Activated CD8-positive, alpha-beta T cell treated with anti-CD3 and anti-CD28 coated beads, Interleukin-2, amount 10 ng/mL, durations not matched to agents 7 days and 5 days (primary cell): ENCODE measurements at regions not wholly inside any gene's neighbourhood (a gene's known extent, or its start where the extent isn't known, plus 50 kb on each side); places are given as distances from the start of the nearest gene placed in this dataset.
"Not testable (repeated sequence)": the region's sequence is repeated elsewhere in the genome, so short reads cannot be mapped to it uniquely, and the experiment has no call there.

Experiments
- ATAC-seq: fragments of 150-1000 bp; cut with Tn5 transposase; one replicate; pipeline ENCODE4 v1.10.0; 2021; ENCODE audit warnings: moderate library complexity
- CTCF ChIA-PET: fragments of 350-600 bp; sonication (Branson Sonifier 250); formaldehyde crosslinking; loops from one replicate; lab custom pipeline; 2021; ENCODE audit warnings: antibody characterized with exemption; lab: Charles Lee
- POLR2A ChIA-PET: fragments of 350-600 bp; sonication (Branson Sonifier 250); formaldehyde crosslinking; loops from one replicate; lab custom pipeline; 2021; ENCODE audit warnings: antibody characterized with exemption; lab: Charles Lee
- DNase-seq: peaks from one replicate; pipeline ENCODE4 v3.0.0-alpha.2; 2020
- H3K27ac Mint-ChIP-seq: one replicate; pipeline ENCODE4 v1.8.0; 2021; ENCODE audit warnings: mild to moderate bottlenecking, mixed read lengths
- H3K27me3 Mint-ChIP-seq: one replicate; pipeline ENCODE4 v1.8.0; 2021; ENCODE audit warnings: low read depth, mixed read lengths
- H3K36me3 Mint-ChIP-seq: one replicate; pipeline ENCODE4 v1.8.0; 2021; ENCODE audit warnings: low read depth, mixed read lengths
- H3K4me1 Mint-ChIP-seq: one replicate; pipeline ENCODE4 v1.8.0; 2021; ENCODE audit warnings: low read depth, mixed read lengths
- H3K4me3 Mint-ChIP-seq: one replicate; pipeline ENCODE4 v1.8.0; 2021; ENCODE audit warnings: mild to moderate bottlenecking, mixed read lengths
- H3K9me3 Mint-ChIP-seq: one replicate; pipeline ENCODE4 v1.8.0; 2022; ENCODE audit warnings: mixed read lengths; ENCODE audit not compliant: insufficient read depth

- no peak overlapping the region for H3K4me3 Mint-ChIP-seq
- ChIA-PET POLR2A (no interaction called here), CTCF (no interaction called here)
- no peaks in the 10 kb centered on the region for H3K4me1 Mint-ChIP-seq
- H3K36me3 Mint-ChIP-seq: no peaks in the 10 kb centered on the region
- DNase-seq: no peak
- no peaks in the 10 kb centered on the region for H3K9me3 Mint-ChIP-seq
- H3K27me3 Mint-ChIP-seq: no peaks in the 10 kb centered on the region
- ATAC-seq: no peak
- no peak overlapping the region for H3K27ac Mint-ChIP-seq
Measured at GRCh38 chr2:61604433-61604832, 66.3 kb upstream of the XPO1 start.

GRCh38 chr2:61598515-61599156, 60.5 kb upstream of the XPO1 start:
- H3K9me3 Mint-ChIP-seq, H3K4me3 Mint-ChIP-seq, H3K27ac Mint-ChIP-seq, H3K27me3 Mint-ChIP-seq, H3K36me3 Mint-ChIP-seq, DNase-seq, CTCF ChIA-PET, H3K4me1 Mint-ChIP-seq, ATAC-seq: not testable (repeated sequence)
- POLR2A ChIA-PET: interaction anchor here (0.7 kb wide), 1 partner anchor 136 kb away, joined by 3 read pairs; no protein-coding TSS in a partner anchor

GRCh38 chr2:61597300-61598289, 59.4 kb upstream of the XPO1 start:
- ChIA-PET CTCF (no interaction called here), POLR2A (no interaction called here)
- Mint-ChIP-seq H3K4me1 (no peaks in the 10 kb centered on the region), H3K36me3 (no peaks in the 10 kb centered on the region), H3K4me3 (no peak overlapping the region), H3K9me3 (no peaks in the 10 kb centered on the region), H3K27me3 (peaks cover 9% of the 10 kb centered on the region), H3K27ac (no peak overlapping the region)
- ATAC-seq (no peak), DNase-seq (no peak)

GRCh38 chr2:61594201-61594600, 56.0 kb upstream of the XPO1 start:
- POLR2A ChIA-PET, ATAC-seq, H3K4me3 Mint-ChIP-seq, H3K27ac Mint-ChIP-seq, H3K9me3 Mint-ChIP-seq, H3K36me3 Mint-ChIP-seq, CTCF ChIA-PET, DNase-seq, H3K4me1 Mint-ChIP-seq: not testable (repeated sequence)
- H3K27me3 Mint-ChIP-seq: peaks cover 14% of the 10 kb centered on the region

- CTCF ChIA-PET, POLR2A ChIA-PET: not testable (repeated sequence)
- H3K27me3 Mint-ChIP-seq: peaks cover 14% of the 10 kb centered on the region
Measured at GRCh38 chr2:61593648-61594047, 55.5 kb upstream of the XPO1 start.

GRCh38 chr2:61590214-61590613, 52.1 kb upstream of the XPO1 start:
- CTCF ChIA-PET: no interaction called here
- no peak overlapping the region for H3K4me3 Mint-ChIP-seq
- H3K27ac Mint-ChIP-seq: no peak overlapping the region
- ATAC-seq (no peak), DNase-seq (no peak)
- no peaks in the 10 kb centered on the region for H3K36me3 Mint-ChIP-seq
- no peaks in the 10 kb centered on the region for H3K9me3 Mint-ChIP-seq
- peaks cover 14% of the 10 kb centered on the region for H3K27me3 Mint-ChIP-seq
- POLR2A ChIA-PET: no interaction called here
- H3K4me1 Mint-ChIP-seq: no peaks in the 10 kb centered on the region

More at GRCh38 chr2:61593648-61594047, 55.5 kb upstream of the XPO1 start:
- not testable (repeated sequence) for H3K27ac Mint-ChIP-seq, H3K4me1 Mint-ChIP-seq, H3K36me3 Mint-ChIP-seq, DNase-seq, H3K4me3 Mint-ChIP-seq, ATAC-seq, H3K9me3 Mint-ChIP-seq

- Mint-ChIP-seq H3K9me3 (no peaks in the 10 kb centered on the region), H3K36me3 (no peaks in the 10 kb centered on the region), H3K4me1 (no peaks in the 10 kb centered on the region), H3K27me3 (peaks cover 10% of the 10 kb centered on the region), H3K4me3 (no peak overlapping the region), H3K27ac (no peak overlapping the region)
- ChIA-PET CTCF (no interaction called here), POLR2A (no interaction called here)
- no peak for DNase-seq
- no peak for ATAC-seq
Measured at GRCh38 chr2:61588566-61588965, 50.4 kb upstream of the XPO1 start.
